ENCODE measurements at regions not wholly inside any gene's neighbourhood (a gene's known extent, or its start where the extent isn't known, plus 50 kb on each side); places are given as distances from the start of the nearest gene placed in this dataset.

- H3K79me2 ChIP-seq (ENCODE audit: insufficient read depth, low read depth, low read length): no peaks in the 10 kb centered on the region
- ChIA-PET POLR2A (no interaction called here), CTCF (ENCODE audit: unreplicated experiment) (no interaction called here)
- H3K4me2 ChIP-seq (ENCODE audit: low read length): no peak overlapping the region
- no peaks in the 10 kb centered on the region for H3K4me1 ChIP-seq (ENCODE audit: insufficient read depth, low read length, poor library complexity, severe bottlenecking)
- no peak for DNase-seq (ENCODE audit: low spot score)
- H2AFZ ChIP-seq (ENCODE audit: low read length): no peak overlapping the region
- BruUV-seq (replicated peaks): no TSS peak
- no peaks in the 10 kb centered on the region for H4K20me1 ChIP-seq (ENCODE audit: insufficient read depth, low read length)
- no peaks in the 10 kb centered on the region for H3K9me3 ChIP-seq (ENCODE audit: low read length)
- no peak overlapping the region for H3K27ac ChIP-seq (ENCODE audit: low read depth, low read length, poor library complexity, severe bottlenecking)
- intact Hi-C loops (cut with micrococcal nuclease; ENCODE audit: unreplicated experiment): no loop called here
- TF ChIP-seq EZH2phosphoT487 (IDR thresholded peaks at IDR 0.05; ENCODE audit: borderline replicate concordance, low read depth, low read length) (no peak), CTCF (conservative IDR thresholded peaks at IDR 0.05; ENCODE audit: low read length) (no peak)
- no peaks in the 10 kb centered on the region for H3K9me2 ChIP-seq (ENCODE audit: insufficient read depth, low read length)
- no peaks in the 10 kb centered on the region for H3K36me3 ChIP-seq (ENCODE audit: insufficient read depth, low read length)
- H3K4me3 ChIP-seq (ENCODE audit: low read depth, low read length, poor library complexity, severe bottlenecking): no peak overlapping the region
Measured at GRCh38 chr5:106957336-106957735, 713.4 kb downstream of the EFNA5 start.

GRCh38 chr5:106956886-106957285 is 713.9 kb downstream of the EFNA5 start:
- H3K9me3 ChIP-seq (ENCODE audit: low read length): no peaks in the 10 kb centered on the region
- BruUV-seq (replicated peaks): no TSS peak
- H3K4me1 ChIP-seq (ENCODE audit: insufficient read depth, low read length, poor library complexity, severe bottlenecking): no peaks in the 10 kb centered on the region
- H3K79me2 ChIP-seq (ENCODE audit: insufficient read depth, low read depth, low read length): no peaks in the 10 kb centered on the region
- no peaks in the 10 kb centered on the region for H4K20me1 ChIP-seq (ENCODE audit: insufficient read depth, low read length)
- no peak overlapping the region for H2AFZ ChIP-seq (ENCODE audit: low read length)
- no peak for TF ChIP-seq EZH2phosphoT487 (IDR thresholded peaks at IDR 0.05; ENCODE audit: borderline replicate concordance, low read depth, low read length)
- TF ChIP-seq CTCF (conservative IDR thresholded peaks at IDR 0.05; ENCODE audit: low read length): no peak
- no peak overlapping the region for H3K27ac ChIP-seq (ENCODE audit: low read depth, low read length, poor library complexity, severe bottlenecking)
- no peaks in the 10 kb centered on the region for H3K9me2 ChIP-seq (ENCODE audit: insufficient read depth, low read length)
- H3K36me3 ChIP-seq (ENCODE audit: insufficient read depth, low read length): no peaks in the 10 kb centered on the region
- DNase-seq (ENCODE audit: low spot score): no peak
- no peak overlapping the region for H3K4me3 ChIP-seq (ENCODE audit: low read depth, low read length, poor library complexity, severe bottlenecking)
- no peak overlapping the region for H3K4me2 ChIP-seq (ENCODE audit: low read length)
- POLR2A ChIA-PET: interaction anchor here (0.8 kb wide), 1 partner anchor 19 kb away, joined by 3 read pairs; no protein-coding TSS in a partner anchor
- CTCF ChIA-PET (ENCODE audit: unreplicated experiment): no interaction called here
- intact Hi-C loops (cut with micrococcal nuclease; ENCODE audit: unreplicated experiment): no loop called here

- intact Hi-C loops (cut with micrococcal nuclease; ENCODE audit: unreplicated experiment): no loop called here
- Histone ChIP-seq H3K27ac (ENCODE audit: low read depth, low read length, poor library complexity, severe bottlenecking) (no peak overlapping the region), H3K79me2 (ENCODE audit: insufficient read depth, low read depth, low read length) (no peaks in the 10 kb centered on the region), H2AFZ (ENCODE audit: low read length) (no peak overlapping the region), H3K9me2 (ENCODE audit: insufficient read depth, low read length) (no peaks in the 10 kb centered on the region), H3K4me1 (ENCODE audit: insufficient read depth, low read length, poor library complexity, severe bottlenecking) (no peaks in the 10 kb centered on the region), H3K36me3 (ENCODE audit: insufficient read depth, low read length) (no peaks in the 10 kb centered on the region), H3K9me3 (ENCODE audit: low read length) (no peaks in the 10 kb centered on the region), H3K4me2 (ENCODE audit: low read length) (no peak overlapping the region), H4K20me1 (ENCODE audit: insufficient read depth, low read length) (no peaks in the 10 kb centered on the region), H3K4me3 (ENCODE audit: low read depth, low read length, poor library complexity, severe bottlenecking) (no peak overlapping the region)
- ChIA-PET POLR2A (interaction anchor here (0.8 kb wide), 1 partner anchor 19 kb away, joined by 3 read pairs; no protein-coding TSS in a partner anchor), CTCF (ENCODE audit: unreplicated experiment) (no interaction called here)
- DNase-seq (ENCODE audit: low spot score): no peak
- BruUV-seq (replicated peaks): no TSS peak
- TF ChIP-seq EZH2phosphoT487 (IDR thresholded peaks at IDR 0.05; ENCODE audit: borderline replicate concordance, low read depth, low read length): no peak
- no peak for TF ChIP-seq CTCF (conservative IDR thresholded peaks at IDR 0.05; ENCODE audit: low read length)
Measured at GRCh38 chr5:106956187-106956586, 714.5 kb downstream of the EFNA5 start.
